CD4-positive, alpha-beta T cell treated with Interleukin-4 for 4 hours (primary cell): ENCODE measurements at regions not wholly inside any gene's neighbourhood (a gene's known extent, or its start where the extent isn't known, plus 50 kb on each side); places are given as distances from the start of the nearest gene placed in this dataset.
"Not testable (repeated sequence)": the region's sequence is repeated elsewhere in the genome, so short reads cannot be mapped to it uniquely, and the experiment has no call there.

Experiments used
- DNase-seq: peaks from one replicate; pipeline ENCODE4 v3.0.0-alpha.2; 2020

GRCh38 chr9:75463871-75464270 is 375.6 kb downstream of the OSTF1 start:
- DNase-seq, result no peak

GRCh38 chr9:75464726-75465125 is 376.4 kb downstream of the OSTF1 start:
- no peak for DNase-seq

GRCh38 chr9:75467142-75467541 is 378.8 kb downstream of the OSTF1 start:
- no peak for DNase-seq

GRCh38 chr9:75471549-75472114 is 383.3 kb downstream of the OSTF1 start:
- DNase-seq, result no peak

GRCh38 chr9:75482566-75482965 is 394.3 kb downstream of the OSTF1 start:
- DNase-seq, result no peak

- DNase-seq, result no peak
Measured at GRCh38 chr9:75483636-75484035, 395.3 kb downstream of the OSTF1 start.

- DNase-seq, result no peak
Measured at GRCh38 chr9:75487856-75488718, 399.8 kb downstream of the OSTF1 start.

GRCh38 chr9:75488719-75489110 is 400.4 kb downstream of the OSTF1 start:
- no peak for DNase-seq

GRCh38 chr9:75490326-75490725 is 400.1 kb upstream of the PCSK5 start:
- DNase-seq, result no peak

- DNase-seq, result no peak
Measured at GRCh38 chr9:75491533-75491932, 398.9 kb upstream of the PCSK5 start.

GRCh38 chr9:75499812-75500211 is 390.7 kb upstream of the PCSK5 start:
- DNase-seq, result no peak

- no peak for DNase-seq
Measured at GRCh38 chr9:75500479-75500878, 390.0 kb upstream of the PCSK5 start.

- DNase-seq, result not testable (repeated sequence)
Measured at GRCh38 chr9:75500940-75501339, 389.5 kb upstream of the PCSK5 start.

- no peak for DNase-seq
Measured at GRCh38 chr9:75504721-75505120, 385.8 kb upstream of the PCSK5 start.

- DNase-seq, result no peak
Measured at GRCh38 chr9:75505654-75506053, 384.8 kb upstream of the PCSK5 start.

GRCh38 chr9:75529463-75529862 is 361.0 kb upstream of the PCSK5 start:
- DNase-seq, result no peak

- no peak for DNase-seq
Measured at GRCh38 chr9:75531588-75531987, 358.9 kb upstream of the PCSK5 start.

- DNase-seq, result no peak
Measured at GRCh38 chr9:75532233-75533050, 358.0 kb upstream of the PCSK5 start.

- DNase-seq, result no peak
Measured at GRCh38 chr9:75539523-75539922, 350.9 kb upstream of the PCSK5 start.

GRCh38 chr9:75540185-75540584 is 350.3 kb upstream of the PCSK5 start:
- DNase-seq, result no peak

GRCh38 chr9:75541734-75542133 is 348.7 kb upstream of the PCSK5 start:
- DNase-seq, result no peak

GRCh38 chr9:75544815-75545214 is 345.7 kb upstream of the PCSK5 start:
- DNase-seq, result no peak

- no peak for DNase-seq
Measured at GRCh38 chr9:75545287-75545686, 345.2 kb upstream of the PCSK5 start.

- DNase-seq, result no peak
Measured at GRCh38 chr9:75548871-75549270, 341.6 kb upstream of the PCSK5 start.
